HUES6 (cell line): ENCODE measurements at regions not wholly inside any gene's neighbourhood (a gene's known extent, or its start where the extent isn't known, plus 50 kb on each side); places are given as distances from the start of the nearest gene placed in this dataset.
"Not testable (repeated sequence)": the region's sequence is repeated elsewhere in the genome, so short reads cannot be mapped to it uniquely, and the experiment has no call there.

ENCODE experiments used
- H3K27ac ChIP-seq: 2 replicates; pipeline ENCODE4 v1.7.0; 2013; ENCODE audit warnings: low read depth, mild to moderate bottlenecking, low read length, inconsistent platforms
- H3K27me3 ChIP-seq: 2 replicates; pipeline ENCODE4 v1.6.1; 2013; ENCODE audit warnings: low read length; ENCODE audit not compliant: control insufficient read depth, insufficient read depth
- H3K36me3 ChIP-seq: 2 replicates; pipeline ENCODE4 v1.6.1; 2013; ENCODE audit warnings: low read length; ENCODE audit not compliant: control insufficient read depth, insufficient read depth
- H3K4me1 ChIP-seq: 2 replicates; pipeline ENCODE4 v1.6.1; 2013; ENCODE audit warnings: low read length; ENCODE audit not compliant: control insufficient read depth, insufficient read depth
- H3K4me3 ChIP-seq: 2 replicates; pipeline ENCODE4 v1.5.1; 2013; ENCODE audit warnings: low read depth, low read length
- H3K9ac ChIP-seq: one replicate; pipeline ENCODE4 v1.6.1; 2013; ENCODE audit warnings: mild to moderate bottlenecking, low read length
- H3K9me3 ChIP-seq: 2 replicates; pipeline ENCODE4 v1.6.1; 2013; ENCODE audit warnings: low read depth, low read length; ENCODE audit not compliant: control insufficient read depth, insufficient read depth

DNA sequence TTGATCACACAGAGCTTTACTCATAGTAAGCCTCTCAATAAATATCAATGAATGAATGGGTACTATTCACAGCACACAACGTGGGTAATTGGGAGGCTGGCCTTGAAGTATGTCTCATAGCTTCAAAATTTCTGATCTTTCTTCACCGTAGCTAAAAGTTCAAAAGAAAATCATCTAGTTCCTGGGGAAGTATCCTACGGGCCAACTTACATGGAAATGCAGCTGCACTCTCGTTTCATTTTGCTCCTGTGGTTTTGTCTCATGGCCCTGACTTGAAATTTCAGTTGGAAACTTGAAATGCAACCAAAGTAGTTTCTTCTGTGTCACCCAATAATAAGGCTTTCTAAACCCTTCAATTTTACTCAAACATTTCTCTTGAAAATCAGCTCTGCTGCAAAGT is 76.1 kb upstream of the CNIH3 start:
- Histone ChIP-seq H3K36me3 (no peaks in the 10 kb centered on the region), H3K27me3 (no peaks in the 10 kb centered on the region), H3K9ac (no peak overlapping the region), H3K4me1 (peaks cover 13% of the 10 kb centered on the region; the same call in 1 of the 2 replicates), H3K9me3 (no peaks in the 10 kb centered on the region), H3K27ac (no peak overlapping the region), H3K4me3 (no peak overlapping the region)

DNA sequence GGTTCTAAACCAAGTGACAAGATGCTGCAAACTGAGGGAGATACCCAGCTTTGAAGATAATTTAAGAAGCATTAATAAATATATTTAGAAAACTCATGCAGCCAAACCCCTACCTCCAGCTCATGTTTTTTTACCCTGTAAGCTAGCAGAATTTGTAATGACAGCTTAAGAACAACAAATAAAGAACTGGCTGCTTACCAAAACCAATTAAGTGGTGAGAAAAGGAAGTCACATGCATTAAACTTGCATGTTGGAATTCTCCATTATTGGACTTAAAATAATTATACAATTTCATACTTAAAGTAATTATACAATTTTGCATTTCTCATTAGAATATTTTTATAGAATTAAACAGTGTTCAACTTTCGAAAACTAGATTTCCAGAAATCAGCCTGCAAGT is 75.6 kb upstream of the CNIH3 start:
- Histone ChIP-seq H3K27ac (no peak overlapping the region), H3K4me3 (no peak overlapping the region), H3K36me3 (no peaks in the 10 kb centered on the region), H3K27me3 (no peaks in the 10 kb centered on the region), H3K9ac (no peak overlapping the region), H3K4me1 (peaks cover 13% of the 10 kb centered on the region; the same call in 1 of the 2 replicates), H3K9me3 (no peaks in the 10 kb centered on the region)

- no peak overlapping the region for H3K4me3 ChIP-seq
- peaks cover 13% of the 10 kb centered on the region; the same call in 1 of the 2 replicates for H3K4me1 ChIP-seq
- H3K36me3 ChIP-seq: no peaks in the 10 kb centered on the region
- H3K9ac ChIP-seq: no peak overlapping the region
- no peak overlapping the region for H3K27ac ChIP-seq
- H3K9me3 ChIP-seq: no peaks in the 10 kb centered on the region
- no peaks in the 10 kb centered on the region for H3K27me3 ChIP-seq
Observed at GRCh38 chr1:224541072-224541790, 74.9 kb upstream of the CNIH3 start.

DNA sequence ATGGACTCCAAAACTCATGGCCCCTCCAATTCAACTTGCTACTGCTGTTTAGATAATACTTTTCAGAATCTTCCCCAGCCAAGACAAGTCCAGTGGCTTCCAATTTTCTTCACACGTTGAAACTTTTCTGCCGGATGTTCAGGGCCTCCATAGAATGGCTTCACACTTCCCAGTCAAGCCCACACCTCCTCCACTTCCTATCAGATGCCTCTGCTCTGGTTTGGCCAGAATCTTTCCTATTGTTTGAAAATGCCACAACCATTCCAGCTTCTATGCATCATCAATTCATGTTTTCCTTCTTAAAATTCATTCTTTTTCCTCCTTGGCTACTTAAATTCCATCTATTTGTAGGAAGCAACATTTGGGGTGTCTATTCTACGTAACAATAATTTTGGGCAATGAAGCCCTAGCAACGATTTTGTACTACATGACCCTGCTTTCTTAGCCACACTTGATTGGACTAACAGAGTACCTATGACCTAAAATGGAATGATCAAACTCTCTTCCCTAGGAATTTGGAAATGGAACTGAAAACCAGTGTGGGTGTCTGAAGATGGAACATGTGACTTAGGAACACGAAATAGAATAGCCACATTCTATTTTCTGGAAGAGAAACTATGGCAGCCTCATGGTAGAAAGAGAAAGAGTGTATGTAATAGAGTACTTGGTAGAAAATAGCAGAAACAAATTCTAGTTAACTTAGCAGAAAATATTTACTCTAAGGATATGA is 74.1 kb upstream of the CNIH3 start:
- Histone ChIP-seq H3K36me3 (no peaks in the 10 kb centered on the region), H3K4me1 (peaks cover 13% of the 10 kb centered on the region; the same call in 1 of the 2 replicates), H3K27ac (no peak overlapping the region)

DNA sequence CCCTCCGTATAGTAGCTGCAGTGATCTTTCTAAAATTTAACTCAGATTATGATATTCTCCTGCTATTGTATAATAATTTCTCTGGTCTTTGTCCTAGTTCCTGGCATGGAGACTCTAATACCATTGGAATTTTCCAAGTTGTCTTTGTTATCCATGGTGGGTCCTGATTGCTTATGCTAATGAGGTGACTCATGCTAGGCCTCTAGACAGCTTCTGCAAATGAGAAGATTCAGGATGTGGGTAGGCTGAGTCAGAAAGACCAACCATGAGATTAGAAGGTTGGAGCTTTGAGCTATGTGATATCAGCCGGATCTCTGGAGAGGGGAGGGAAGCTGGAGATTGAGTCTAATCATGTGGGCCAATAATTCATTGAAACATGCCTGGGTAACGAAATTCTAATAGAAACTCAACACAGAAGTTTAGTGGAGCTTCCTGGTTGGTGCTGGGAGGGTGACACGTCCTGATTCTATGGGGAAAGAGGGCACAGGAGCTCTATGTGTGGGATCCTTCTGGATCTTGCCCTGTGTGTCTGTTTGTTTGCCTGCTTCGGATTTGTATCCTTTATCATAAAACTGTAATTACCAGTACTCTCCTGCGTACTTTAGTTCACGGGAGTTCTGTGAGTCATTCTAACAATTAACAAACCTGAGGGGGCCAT is 73.2 kb upstream of the CNIH3 start:
- H3K27me3 ChIP-seq: no peaks in the 10 kb centered on the region
- no peaks in the 10 kb centered on the region for H3K36me3 ChIP-seq
- H3K4me3 ChIP-seq: no peak overlapping the region
- H3K27ac ChIP-seq: no peak overlapping the region
- H3K9ac ChIP-seq: no peak overlapping the region
- H3K9me3 ChIP-seq: no peaks in the 10 kb centered on the region
- H3K4me1 ChIP-seq: peaks cover 13% of the 10 kb centered on the region; the same call in 1 of the 2 replicates

More for the DNA sequence above, 74.1 kb upstream of the CNIH3 start:
- Histone ChIP-seq H3K27me3 (no peaks in the 10 kb centered on the region), H3K9me3 (no peaks in the 10 kb centered on the region), H3K9ac (no peak overlapping the region), H3K4me3 (no peak overlapping the region)

DNA sequence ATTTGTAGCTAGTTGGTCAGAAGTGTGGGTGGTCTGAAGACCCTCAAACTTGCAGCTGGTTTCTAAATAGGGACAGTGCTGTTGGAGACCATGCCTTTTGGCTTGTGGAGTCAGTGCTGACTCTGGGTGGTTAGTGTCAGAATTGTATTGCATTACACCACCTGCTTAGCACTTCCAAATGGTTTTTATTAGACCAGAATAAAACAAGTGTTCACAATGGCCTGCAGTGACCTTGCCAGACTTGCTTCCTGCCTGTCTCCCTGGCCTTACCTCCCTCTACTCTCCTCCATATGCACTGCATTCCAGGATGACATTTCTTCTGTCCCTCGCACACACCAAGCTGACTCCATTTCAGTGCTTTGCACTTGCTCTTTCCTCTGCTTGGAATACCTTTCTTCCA is 72.7 kb upstream of the CNIH3 start:
- Histone ChIP-seq H3K4me3 (no peak overlapping the region), H3K9ac (no peak overlapping the region), H3K36me3 (no peaks in the 10 kb centered on the region), H3K27me3 (no peaks in the 10 kb centered on the region), H3K4me1 (peaks cover 13% of the 10 kb centered on the region; the same call in 1 of the 2 replicates), H3K9me3 (no peaks in the 10 kb centered on the region), H3K27ac (no peak overlapping the region)

- Histone ChIP-seq H3K36me3 (no peaks in the 10 kb centered on the region), H3K27ac (no peak overlapping the region), H3K4me1 (peaks cover 13% of the 10 kb centered on the region; the same call in 1 of the 2 replicates), H3K27me3 (no peaks in the 10 kb centered on the region), H3K9ac (no peak overlapping the region), H3K4me3 (no peak overlapping the region), H3K9me3 (no peaks in the 10 kb centered on the region)
Observed at GRCh38 chr1:224544346-224545110, 71.6 kb upstream of the CNIH3 start.

DNA sequence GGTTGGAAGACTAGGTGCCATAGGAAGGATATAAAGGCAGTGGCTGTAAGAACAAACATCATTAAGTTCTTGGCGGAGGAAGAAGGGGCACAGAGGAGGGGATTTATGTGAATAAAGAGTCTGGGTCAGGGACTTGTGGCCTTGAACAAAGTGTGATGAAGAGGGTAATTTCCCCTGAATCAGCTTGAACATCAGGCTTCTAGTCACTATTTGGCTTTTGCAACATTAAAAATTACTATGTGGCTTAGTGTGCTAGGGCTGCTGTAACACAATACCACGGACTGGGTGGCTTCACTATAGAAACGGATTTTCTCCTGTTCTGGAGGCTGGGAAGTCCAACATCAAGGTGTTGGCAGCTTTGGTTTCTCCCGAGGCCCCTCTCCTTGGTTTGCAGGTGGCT is 70.5 kb upstream of the CNIH3 start:
- Histone ChIP-seq H3K36me3 (no peaks in the 10 kb centered on the region), H3K4me1 (peaks cover 13% of the 10 kb centered on the region; the same call in 1 of the 2 replicates), H3K9ac (no peak overlapping the region), H3K27ac (no peak overlapping the region), H3K4me3 (no peak overlapping the region), H3K9me3 (no peaks in the 10 kb centered on the region), H3K27me3 (no peaks in the 10 kb centered on the region)

DNA sequence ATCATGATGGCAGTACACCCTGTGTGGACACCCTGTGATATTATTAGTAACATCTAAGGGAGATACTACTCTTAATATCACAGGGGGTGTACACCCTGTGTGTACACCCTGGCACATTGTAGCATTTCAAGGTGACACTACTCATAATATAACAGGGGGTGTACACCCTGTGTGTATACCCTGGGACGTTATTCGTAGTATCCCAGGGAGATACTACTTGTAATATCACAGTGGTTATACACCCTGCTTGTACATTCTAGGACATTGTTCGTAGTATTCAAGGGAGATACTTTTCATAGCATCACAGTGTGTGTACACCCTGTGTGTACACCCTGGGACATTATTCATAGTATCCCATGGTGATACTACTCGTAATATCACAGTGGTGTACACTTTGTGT is 67.4 kb upstream of the CNIH3 start:
- Histone ChIP-seq H3K9ac (no peak overlapping the region), H3K9me3 (no peaks in the 10 kb centered on the region), H3K4me3 (no peak overlapping the region), H3K36me3 (no peaks in the 10 kb centered on the region), H3K27ac (no peak overlapping the region), H3K27me3 (no peaks in the 10 kb centered on the region), H3K4me1 (peaks cover under 1% of the 10 kb centered on the region; the same call in 1 of the 2 replicates)

DNA sequence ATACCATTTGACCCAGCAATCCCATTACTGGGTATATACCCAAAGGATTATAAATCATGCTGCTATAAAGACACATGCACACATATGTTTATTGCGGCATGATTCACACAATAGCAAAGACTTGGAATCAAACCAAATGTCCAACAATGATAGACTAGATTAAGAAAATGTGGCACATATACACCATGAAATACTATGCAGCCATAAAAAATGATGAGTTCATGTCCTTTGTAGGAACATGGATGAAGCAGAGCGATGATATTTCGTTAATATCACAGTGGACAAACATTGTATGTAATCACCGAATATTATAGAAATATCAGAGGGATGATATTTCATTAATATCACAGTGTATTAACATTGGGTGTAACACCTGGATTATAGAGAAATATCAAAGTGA is 64.9 kb upstream of the CNIH3 start:
- not testable (repeated sequence) for H3K4me1 ChIP-seq, H3K9ac ChIP-seq, H3K27ac ChIP-seq, H3K36me3 ChIP-seq, H3K9me3 ChIP-seq, H3K27me3 ChIP-seq, H3K4me3 ChIP-seq
